ENCODE measurements at regions not wholly inside any gene's neighbourhood (a gene's known extent, or its start where the extent isn't known, plus 50 kb on each side); places are given as distances from the start of the nearest gene placed in this dataset.
"Not testable (repeated sequence)": the region's sequence is repeated elsewhere in the genome, so short reads cannot be mapped to it uniquely, and the experiment has no call there.

- DNase-seq, result no peak
Measured at GRCh38 chr10:84571146-84571545, 242.8 kb downstream of the CCSER2 start.

- no peak for DNase-seq
Measured at GRCh38 chr10:84574102-84574501, 245.7 kb downstream of the CCSER2 start.

GRCh38 chr10:84581976-84582375 lies 253.6 kb downstream of the CCSER2 start:
- DNase-seq, result no peak

- no peak for DNase-seq
Measured at GRCh38 chr10:84583501-84583900, 255.1 kb downstream of the CCSER2 start.

GRCh38 chr10:84587789-84588188 lies 259.4 kb downstream of the CCSER2 start:
- no peak for DNase-seq

- no peak for DNase-seq
Measured at GRCh38 chr10:84588426-84588825, 260.0 kb downstream of the CCSER2 start.

GRCh38 chr10:84588971-84589370 lies 260.6 kb downstream of the CCSER2 start:
- no peak for DNase-seq

- no peak for DNase-seq
Measured at GRCh38 chr10:84589526-84590205, 261.3 kb downstream of the CCSER2 start.

- no peak for DNase-seq
Measured at GRCh38 chr10:84590327-84591193, 262.2 kb downstream of the CCSER2 start.

- no peak for DNase-seq
Measured at GRCh38 chr10:84593506-84593905, 265.1 kb downstream of the CCSER2 start.

- DNase-seq, result no peak
Measured at GRCh38 chr10:84596585-84596984, 268.2 kb downstream of the CCSER2 start.

- no peak for DNase-seq
Measured at GRCh38 chr10:84599254-84599653, 270.9 kb downstream of the CCSER2 start.

GRCh38 chr10:84600947-84601346 lies 272.6 kb downstream of the CCSER2 start:
- no peak for DNase-seq

GRCh38 chr10:84602543-84602942 lies 274.2 kb downstream of the CCSER2 start:
- not testable (repeated sequence) for DNase-seq

- DNase-seq, result no peak
Measured at GRCh38 chr10:84603971-84604370, 275.6 kb downstream of the CCSER2 start.

- no peak for DNase-seq
Measured at GRCh38 chr10:84605802-84606201, 277.4 kb downstream of the CCSER2 start.

- DNase-seq, result no peak
Measured at GRCh38 chr10:84606428-84606827, 278.0 kb downstream of the CCSER2 start.

GRCh38 chr10:84607044-84607443 lies 278.7 kb downstream of the CCSER2 start:
- no peak for DNase-seq

GRCh38 chr10:84607523-84607922 lies 279.1 kb downstream of the CCSER2 start:
- no peak for DNase-seq

- no peak for DNase-seq
Measured at GRCh38 chr10:84608126-84608525, 279.7 kb downstream of the CCSER2 start.

- DNase-seq, result no peak
Measured at GRCh38 chr10:84613336-84614021, 285.1 kb downstream of the CCSER2 start.

GRCh38 chr10:84626397-84627087 lies 298.2 kb downstream of the CCSER2 start:
- no peak for DNase-seq

GRCh38 chr10:84632866-84633265 lies 304.5 kb downstream of the CCSER2 start:
- DNase-seq, result no peak
